CD4-positive, alpha-beta T cell treated with Interleukin-6 for 4 hours (primary cell): ENCODE measurements at regions not wholly inside any gene's neighbourhood (a gene's known extent, or its start where the extent isn't known, plus 50 kb on each side); places are given as distances from the start of the nearest gene placed in this dataset.

ENCODE experiments used
- DNase-seq: peaks from one replicate; pipeline ENCODE4 v3.0.0-alpha.2; 2020; ENCODE audit warnings: mixed read lengths

GRCh38 chr2:42928692-42929545 lies 136.5 kb upstream of the HAAO start:
- DNase-seq, result no peak

GRCh38 chr2:42928161-42928691 lies 135.8 kb upstream of the HAAO start:
- DNase-seq, result no peak

- DNase-seq, result no peak
Observed at GRCh38 chr2:42927334-42928160, 135.2 kb upstream of the HAAO start.

GRCh38 chr2:42926434-42927333 lies 134.3 kb upstream of the HAAO start:
- DNase-seq, result no peak

- no peak for DNase-seq
Observed at GRCh38 chr2:42925742-42926433, 133.5 kb upstream of the HAAO start.

GRCh38 chr2:42924418-42924886 lies 132.1 kb upstream of the HAAO start:
- no peak for DNase-seq

GRCh38 chr2:42923580-42924417 lies 131.4 kb upstream of the HAAO start:
- no peak for DNase-seq

GRCh38 chr2:42922790-42923579 lies 130.6 kb upstream of the HAAO start:
- no peak for DNase-seq

GRCh38 chr2:42922293-42922692 lies 129.9 kb upstream of the HAAO start:
- DNase-seq, result no peak

- DNase-seq, result no peak
Observed at GRCh38 chr2:42921721-42922120, 129.3 kb upstream of the HAAO start.

- no peak for DNase-seq
Observed at GRCh38 chr2:42921147-42921520, 128.8 kb upstream of the HAAO start.

- no peak for DNase-seq
Observed at GRCh38 chr2:42920446-42921146, 128.2 kb upstream of the HAAO start.

GRCh38 chr2:42918671-42919318 lies 126.4 kb upstream of the HAAO start:
- DNase-seq, result no peak

GRCh38 chr2:42918041-42918440 lies 125.7 kb upstream of the HAAO start:
- DNase-seq, result no peak

- no peak for DNase-seq
Observed at GRCh38 chr2:42917425-42917927, 125.1 kb upstream of the HAAO start.

GRCh38 chr2:42916324-42916723 lies 123.9 kb upstream of the HAAO start:
- no peak for DNase-seq

- DNase-seq, result no peak
Observed at GRCh38 chr2:42914860-42915259, 122.5 kb upstream of the HAAO start.

- DNase-seq, result no peak
Observed at GRCh38 chr2:42914314-42914713, 121.9 kb upstream of the HAAO start.
